Liver (tissue), 8 donors: ENCODE measurements at regions not wholly inside any gene's neighbourhood (a gene's known extent, or its start where the extent isn't known, plus 50 kb on each side); places are given as distances from the start of the nearest gene placed in this dataset.

ENCODE experiments used
- DNase-seq: peaks from one replicate; pipeline ENCODE4 v3.0.0-alpha.2; 2017; ENCODE audit warnings: low spot score
- H3K27ac ChIP-seq, 2 donors: one replicate each; pipeline ENCODE4 v1.7.0; 2013; ENCODE audit warnings: inconsistent platforms in 2 of 2, low read length in 2 of 2, control low read depth in 1 of 2, low read depth in 1 of 2, mild to moderate bottlenecking in 1 of 2
- H3K27me3 ChIP-seq, 4 donors: one replicate each; pipeline versions ENCODE4 v1.6.1 to v1.7.0; 2013; ENCODE audit warnings: low read length in 3 of 4, inconsistent platforms in 1 of 4, mild to moderate bottlenecking in 1 of 4, moderate library complexity in 1 of 4; ENCODE audit not compliant: control insufficient read depth in 4 of 4, insufficient read depth in 4 of 4
- H3K36me3 ChIP-seq, 4 donors: one replicate each; pipeline versions ENCODE4 v1.6.1 to v1.7.0; 2013; ENCODE audit warnings: low read length in 3 of 4, mild to moderate bottlenecking in 3 of 4, low read depth in 1 of 4, moderate library complexity in 1 of 4; ENCODE audit not compliant: control insufficient read depth in 4 of 4, insufficient read depth in 3 of 4
- H3K4me1 ChIP-seq, 4 donors: one replicate each; pipeline versions ENCODE4 v1.6.1 to v1.7.0; 2013; ENCODE audit warnings: low read length in 3 of 4, mild to moderate bottlenecking in 3 of 4, moderate library complexity in 1 of 4; ENCODE audit not compliant: control insufficient read depth in 4 of 4, insufficient read depth in 4 of 4
- H3K4me3 ChIP-seq, 3 donors: one replicate each; pipeline versions ENCODE4 v1.6.1 to v1.7.0; 2013; ENCODE audit warnings: low read length in 3 of 3, control low read depth in 1 of 3, low read depth in 1 of 3, mild to moderate bottlenecking in 1 of 3
- H3K9ac ChIP-seq, 2 donors: one replicate each; pipeline ENCODE4 v1.7.0; 2013; ENCODE audit warnings: low read length in 2 of 2, mild to moderate bottlenecking in 2 of 2, moderate library complexity in 2 of 2, control low read depth in 1 of 2, low read depth in 1 of 2
- H3K9me3 ChIP-seq, 4 donors: one replicate each; pipeline versions ENCODE4 v1.6.1 to v1.7.0; 2013; ENCODE audit warnings: low read length in 3 of 4; ENCODE audit not compliant: control insufficient read depth in 4 of 4
- CTCF ChIP-seq: fragments of 150-350 bp; IDR thresholded peaks from 2 replicates; pipeline ENCODE4 v1.5.1; 2017; ENCODE audit warnings: improper control_type of control experiment, low read depth, low read length; ENCODE audit not compliant: missing input control
- EGR1 ChIP-seq, 2 donors: IDR thresholded peaks; 2 replicates each; pipeline ENCODE4 v1.6.1; 2016 to 2018; ENCODE audit warnings: antibody characterized with exemption in 2 of 2, low read depth in 2 of 2
- FOXA1 ChIP-seq: IDR thresholded peaks from 2 replicates; pipeline ENCODE4 v1.6.1; 2016; ENCODE audit warnings: antibody characterized with exemption
- FOXA2 ChIP-seq: IDR thresholded peaks from 2 replicates; pipeline ENCODE4 v1.6.1; 2016; ENCODE audit warnings: antibody characterized with exemption
- GABPA ChIP-seq, 2 donors: IDR thresholded peaks in 1 of 2; conservative IDR thresholded peaks in 1 of 2; 2 replicates each; pipeline ENCODE4 v1.6.1; 2016; ENCODE audit warnings: antibody characterized with exemption in 2 of 2, mild to moderate bottlenecking in 1 of 2, moderate library complexity in 1 of 2
- HNF4A ChIP-seq, 2 donors: conservative IDR thresholded peaks; 2 replicates each; pipeline ENCODE4 v1.6.1; 2016; ENCODE audit warnings: antibody characterized with exemption in 2 of 2, mild to moderate bottlenecking in 2 of 2
- HNF4G ChIP-seq: IDR thresholded peaks from 2 replicates; pipeline ENCODE4 v1.6.1; 2016; ENCODE audit warnings: antibody characterized with exemption
- JUND ChIP-seq, 2 donors: IDR thresholded peaks; 2 replicates each; pipeline ENCODE4 v1.6.1; 2016; ENCODE audit warnings: antibody characterized with exemption in 2 of 2
- NR2F2 ChIP-seq: IDR thresholded peaks from 2 replicates; pipeline ENCODE4 v1.6.1; 2016; ENCODE audit warnings: antibody characterized with exemption
- RAD21 ChIP-seq, 2 donors: IDR thresholded peaks; 2 replicates each; pipeline ENCODE4 v1.6.1; 2016; ENCODE audit warnings: antibody characterized with exemption in 2 of 2, mild to moderate bottlenecking in 2 of 2
- RXRA ChIP-seq, 2 donors: IDR thresholded peaks; 2 replicates each; pipeline ENCODE4 v1.6.1; 2017 to 2018; ENCODE audit warnings: antibody characterized with exemption in 2 of 2, mild to moderate bottlenecking in 1 of 2
- SP1 ChIP-seq: IDR thresholded peaks from 2 replicates; pipeline ENCODE4 v1.6.1; 2018; ENCODE audit warnings: antibody characterized with exemption, mild to moderate bottlenecking
- TAF1 ChIP-seq: conservative IDR thresholded peaks from 2 replicates; pipeline ENCODE4 v1.6.1; 2016; ENCODE audit warnings: antibody characterized with exemption, mild to moderate bottlenecking
- YY1 ChIP-seq: IDR thresholded peaks from 2 replicates; pipeline ENCODE4 v1.6.1; 2016; ENCODE audit warnings: antibody characterized with exemption, mild to moderate bottlenecking
- WGBS: extraction: QIAGEN DNeasy Blood & Tissue Kit; methylation state at CpG from one replicate; pipeline ENCODE4 v1.1.7; 2013; 5-methylcytosine and 5-hydroxymethylcytosine counted together
- TF ChIP-seq, protein P1 (sequence below): IDR thresholded peaks from 2 replicates; pipeline ENCODE4 v1.6.1; 2016; ENCODE audit warnings: antibody characterized with exemption
- TF ChIP-seq, protein P2 (sequence below): IDR thresholded peaks from 2 replicates; pipeline ENCODE4 v1.6.1; 2016; ENCODE audit warnings: antibody characterized with exemption
- TF ChIP-seq, protein P3 (sequence below): IDR thresholded peaks from 2 replicates; pipeline ENCODE4 v1.6.1; 2016; ENCODE audit warnings: antibody characterized with exemption
- donor health status: healthy.
- donor health status: healthy.
- donor health status: healthy.
- donor health status: healthy.
- donor health status: healthy.

DNA sequence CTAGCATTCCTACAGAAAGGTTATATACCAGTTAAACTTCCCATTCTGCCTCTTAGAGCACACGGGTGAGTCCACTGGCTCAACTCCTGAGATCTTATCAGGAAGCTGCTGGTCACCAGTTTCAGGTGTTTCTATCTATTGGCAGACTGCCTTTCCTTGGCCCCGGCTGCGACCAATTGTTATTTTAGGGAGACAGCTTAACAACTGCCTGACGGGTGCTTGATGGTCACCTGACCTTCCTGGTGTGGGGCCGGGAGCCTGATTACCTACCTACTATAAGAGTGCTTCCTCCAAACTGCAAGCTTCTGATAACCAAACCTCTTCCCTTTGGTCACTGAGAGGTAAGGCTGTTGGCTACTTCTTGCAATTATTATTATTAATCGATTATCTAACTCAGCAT is 122.1 kb upstream of the XIRP2 start:
- Histone ChIP-seq H3K9ac (no peak overlapping the region), H3K27ac (no peak overlapping the region)

GRCh38 chr2:166765141-166765540 is 123.1 kb upstream of the XIRP2 start:
- no peak for TF ChIP-seq NR2F2
- no peak for DNase-seq
- H3K4me1 ChIP-seq, result no peaks in the 10 kb centered on the region
- no peak overlapping the region for H3K4me3 ChIP-seq
- 66% methylated on average over 1 of the region's 1 CpG for WGBS
- H3K9me3 ChIP-seq, result no peaks in the 10 kb centered on the region
- no peaks in the 10 kb centered on the region for H3K36me3 ChIP-seq
- no peak overlapping the region for H3K27ac ChIP-seq
- H3K9ac ChIP-seq, result no peak overlapping the region
- no peaks in the 10 kb centered on the region for H3K27me3 ChIP-seq

More for the DNA sequence above, 122.1 kb upstream of the XIRP2 start:
- no peaks in the 10 kb centered on the region for H3K9me3 ChIP-seq
- H3K27me3 ChIP-seq, result no peaks in the 10 kb centered on the region
- TF ChIP-seq, protein P1, sequence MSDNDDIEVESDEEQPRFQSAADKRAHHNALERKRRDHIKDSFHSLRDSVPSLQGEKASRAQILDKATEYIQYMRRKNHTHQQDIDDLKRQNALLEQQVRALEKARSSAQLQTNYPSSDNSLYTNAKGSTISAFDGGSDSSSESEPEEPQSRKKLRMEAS, result no peak
- no peak for TF ChIP-seq TAF1
- TF ChIP-seq RXRA (IDR thresholded peaks at IDR 0.05), result no peak
- no peak for TF ChIP-seq HNF4G
- TF ChIP-seq EGR1 (IDR thresholded peaks at IDR 0.05; ENCODE audit: low read depth in 2 of 2), result no peak
- TF ChIP-seq, protein P2, sequence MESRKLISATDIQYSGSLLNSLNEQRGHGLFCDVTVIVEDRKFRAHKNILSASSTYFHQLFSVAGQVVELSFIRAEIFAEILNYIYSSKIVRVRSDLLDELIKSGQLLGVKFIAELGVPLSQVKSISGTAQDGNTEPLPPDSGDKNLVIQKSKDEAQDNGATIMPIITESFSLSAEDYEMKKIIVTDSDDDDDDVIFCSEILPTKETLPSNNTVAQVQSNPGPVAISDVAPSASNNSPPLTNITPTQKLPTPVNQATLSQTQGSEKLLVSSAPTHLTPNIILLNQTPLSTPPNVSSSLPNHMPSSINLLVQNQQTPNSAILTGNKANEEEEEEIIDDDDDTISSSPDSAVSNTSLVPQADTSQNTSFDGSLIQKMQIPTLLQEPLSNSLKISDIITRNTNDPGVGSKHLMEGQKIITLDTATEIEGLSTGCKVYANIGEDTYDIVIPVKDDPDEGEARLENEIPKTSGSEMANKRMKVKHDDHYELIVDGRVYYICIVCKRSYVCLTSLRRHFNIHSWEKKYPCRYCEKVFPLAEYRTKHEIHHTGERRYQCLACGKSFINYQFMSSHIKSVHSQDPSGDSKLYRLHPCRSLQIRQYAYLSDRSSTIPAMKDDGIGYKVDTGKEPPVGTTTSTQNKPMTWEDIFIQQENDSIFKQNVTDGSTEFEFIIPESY, result no peak
- TF ChIP-seq SP1, result no peak
- TF ChIP-seq CTCF, result no peak
- no peak for TF ChIP-seq YY1
- no peaks in the 10 kb centered on the region for H3K4me1 ChIP-seq
- DNase-seq, result no peak
- no peaks in the 10 kb centered on the region for H3K36me3 ChIP-seq
- WGBS, result 74% methylated on average over 6 of the region's 6 CpGs
- no peak overlapping the region for H3K4me3 ChIP-seq

DNA sequence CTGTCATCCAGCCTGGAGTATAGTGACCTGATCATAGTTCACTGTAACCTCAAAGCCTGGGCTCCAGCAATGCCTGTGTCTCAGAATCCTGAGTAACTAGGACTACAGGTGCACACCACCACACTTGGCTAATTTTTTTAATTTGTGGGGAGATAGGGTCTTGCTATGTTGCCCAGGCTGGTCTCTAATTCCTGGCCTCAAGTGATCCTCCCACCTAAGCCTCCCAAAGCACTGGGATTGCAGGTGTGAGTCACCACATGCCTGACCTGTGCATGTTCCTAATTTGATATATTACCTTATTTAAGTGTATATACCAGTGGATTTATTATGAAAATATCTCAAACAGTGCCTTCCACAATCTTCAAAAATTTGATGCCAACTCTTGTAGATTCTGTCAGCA is 123.6 kb upstream of the XIRP2 start:
- Histone ChIP-seq H3K36me3 (no peaks in the 10 kb centered on the region), H3K27ac (no peak overlapping the region), H3K9ac (no peak overlapping the region), H3K4me1 (no peaks in the 10 kb centered on the region), H3K4me3 (no peak overlapping the region), H3K9me3 (no peaks in the 10 kb centered on the region), H3K27me3 (no peaks in the 10 kb centered on the region)
- DNase-seq, result no peak
- TF ChIP-seq, protein P1, result no peak
- TF ChIP-seq YY1 (no peak), FOXA1 (no peak), RXRA (IDR thresholded peaks at IDR 0.05) (no peak), CTCF (no peak), RAD21 (IDR thresholded peaks at IDR 0.05) (no peak), HNF4G (no peak), TAF1 (no peak), HNF4A (conservative IDR thresholded peaks at IDR 0.05) (no peak), FOXA2 (no peak), NR2F2 (no peak), SP1 (no peak), EGR1 (IDR thresholded peaks at IDR 0.05; ENCODE audit: low read depth in 2 of 2) (no peak), JUND (IDR thresholded peaks at IDR 0.05) (no peak), GABPA (IDR thresholded peaks at IDR 0.05 in 1 of 2, conservative IDR thresholded peaks at IDR 0.05 in 1 of 2) (no peak)
- TF ChIP-seq, protein P2, result no peak
- TF ChIP-seq, protein P3, sequence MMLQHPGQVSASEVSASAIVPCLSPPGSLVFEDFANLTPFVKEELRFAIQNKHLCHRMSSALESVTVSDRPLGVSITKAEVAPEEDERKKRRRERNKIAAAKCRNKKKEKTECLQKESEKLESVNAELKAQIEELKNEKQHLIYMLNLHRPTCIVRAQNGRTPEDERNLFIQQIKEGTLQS, result no peak
